HG03103 (cell line): ENCODE measurements at regions not wholly inside any gene's neighbourhood (a gene's known extent, or its start where the extent isn't known, plus 50 kb on each side); places are given as distances from the start of the nearest gene placed in this dataset.
A peak's percentile ranks its signal among the peaks of the same experiment; 100 is the strongest.

Experiments
- ATAC-seq: cut with Tn5 transposase; IDR thresholded peaks from one replicate; pipeline ENCODE4 v1.9.1; 2021; ENCODE audit warnings: low read depth; ENCODE audit not compliant: unreplicated experiment

- no peak for ATAC-seq
Observed at GRCh38 chrX:51954592-51954991, 61.2 kb downstream of the MAGED1 start.

GRCh38 chrX:51955200-51955599 is 61.8 kb downstream of the MAGED1 start:
- peak; percentile 93 for ATAC-seq

GRCh38 chrX:51956441-51956840 is 63.0 kb downstream of the MAGED1 start:
- no peak for ATAC-seq

GRCh38 chrX:51975360-51975759 is 81.9 kb downstream of the MAGED1 start:
- no peak for ATAC-seq

- no peak for ATAC-seq
Observed at GRCh38 chrX:51975811-51976210, 82.4 kb downstream of the MAGED1 start.

- ATAC-seq: no peak
Observed at GRCh38 chrX:51976503-51976902, 83.1 kb downstream of the MAGED1 start.
